GM13976 (cell line): ENCODE measurements at regions not wholly inside any gene's neighbourhood (a gene's known extent, or its start where the extent isn't known, plus 50 kb on each side); places are given as distances from the start of the nearest gene placed in this dataset.

Experiments
- DNase-seq: peaks from one replicate; pipeline ENCODE4 v3.0.0; 2012; ENCODE audit warnings: low spot score
- in situ Hi-C: fragments of 300-500 bp; cut with MboI; formaldehyde crosslinking; loops from one replicate; pipeline ENCODE4 v1.12.0; 2022; ENCODE audit warnings: low sequenced_read_pairs, mixed read lengths, inconsistent platforms; ENCODE audit not compliant: unreplicated experiment
- TF ChIP-seq, protein P1 (sequence below): IDR thresholded peaks from 2 replicates; pipeline ENCODE4 v1.5.1; 2012; ENCODE audit warnings: borderline replicate concordance, mild to moderate bottlenecking; ENCODE audit not compliant: insufficient read depth; ENCODE audit errors: extremely low read depth, missing control alignments, control extremely low read depth

DNA sequence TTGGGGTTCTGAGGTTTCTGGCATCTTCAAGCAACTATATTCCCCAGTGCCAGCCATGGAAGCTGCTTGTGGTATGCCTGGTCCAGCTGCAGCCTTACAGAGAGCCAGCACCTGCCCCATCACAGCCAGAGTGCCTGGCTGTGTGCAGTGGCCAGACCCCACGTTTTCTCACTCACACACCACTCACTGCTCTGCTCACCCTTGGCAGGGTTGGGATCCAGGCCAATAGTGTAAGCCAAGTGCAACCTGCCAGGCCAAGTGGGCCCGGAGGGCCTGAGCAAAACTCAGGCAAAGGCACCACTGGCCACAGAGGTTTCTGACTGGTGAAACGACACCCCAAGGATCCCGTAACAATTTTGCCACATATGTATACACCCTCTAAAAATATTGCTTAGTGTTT lies 67.9 kb upstream of the EYA4 start:
- DNase-seq: no peak
- in situ Hi-C loops: no loop called here
- TF ChIP-seq, protein P1, sequence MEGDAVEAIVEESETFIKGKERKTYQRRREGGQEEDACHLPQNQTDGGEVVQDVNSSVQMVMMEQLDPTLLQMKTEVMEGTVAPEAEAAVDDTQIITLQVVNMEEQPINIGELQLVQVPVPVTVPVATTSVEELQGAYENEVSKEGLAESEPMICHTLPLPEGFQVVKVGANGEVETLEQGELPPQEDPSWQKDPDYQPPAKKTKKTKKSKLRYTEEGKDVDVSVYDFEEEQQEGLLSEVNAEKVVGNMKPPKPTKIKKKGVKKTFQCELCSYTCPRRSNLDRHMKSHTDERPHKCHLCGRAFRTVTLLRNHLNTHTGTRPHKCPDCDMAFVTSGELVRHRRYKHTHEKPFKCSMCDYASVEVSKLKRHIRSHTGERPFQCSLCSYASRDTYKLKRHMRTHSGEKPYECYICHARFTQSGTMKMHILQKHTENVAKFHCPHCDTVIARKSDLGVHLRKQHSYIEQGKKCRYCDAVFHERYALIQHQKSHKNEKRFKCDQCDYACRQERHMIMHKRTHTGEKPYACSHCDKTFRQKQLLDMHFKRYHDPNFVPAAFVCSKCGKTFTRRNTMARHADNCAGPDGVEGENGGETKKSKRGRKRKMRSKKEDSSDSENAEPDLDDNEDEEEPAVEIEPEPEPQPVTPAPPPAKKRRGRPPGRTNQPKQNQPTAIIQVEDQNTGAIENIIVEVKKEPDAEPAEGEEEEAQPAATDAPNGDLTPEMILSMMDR: no peak

DNA sequence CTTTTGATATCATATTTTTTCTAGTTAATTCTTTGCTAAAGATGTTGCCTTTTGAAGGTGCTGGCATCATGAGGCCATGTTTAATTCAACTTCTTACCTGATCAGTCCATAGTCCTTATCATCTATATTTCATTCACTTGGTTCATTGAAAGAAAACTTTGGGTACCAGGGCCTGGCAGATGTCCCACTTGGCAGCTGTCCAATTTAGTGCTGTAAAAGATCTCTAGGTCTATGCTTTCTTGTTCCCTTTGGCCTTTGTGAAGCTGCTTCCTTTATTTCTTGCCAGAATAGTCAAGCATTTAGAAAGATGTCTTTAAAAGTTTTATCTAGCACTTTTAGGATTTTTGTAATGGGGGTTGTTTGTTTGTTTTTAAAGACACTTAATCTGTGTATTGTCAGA lies 61.7 kb upstream of the EYA4 start:
- in situ Hi-C loops: loop anchor here (25.0 kb wide), 1 partner anchor 333 kb away; no protein-coding TSS in a partner anchor
- TF ChIP-seq, protein P1: no peak
- DNase-seq: no peak

DNA sequence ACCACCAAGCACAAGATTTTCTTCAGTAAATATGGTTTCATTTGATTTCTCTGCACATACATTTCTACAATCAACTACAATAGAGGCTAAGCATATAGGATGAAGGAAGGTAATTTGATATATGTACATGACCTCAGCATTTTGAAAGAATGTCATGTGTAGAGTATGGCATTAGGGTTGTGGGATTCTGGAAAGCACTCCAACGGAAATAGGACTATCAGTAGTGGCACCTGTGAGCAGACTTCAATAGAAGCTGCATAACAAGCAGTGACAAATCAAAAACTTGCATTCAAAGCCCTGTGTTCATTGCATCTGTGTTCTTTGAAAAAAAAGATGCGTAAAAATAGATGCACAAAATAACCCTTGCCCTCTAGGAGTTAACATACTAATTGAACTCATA lies 57.5 kb upstream of the EYA4 start:
- TF ChIP-seq, protein P1: no peak
- in situ Hi-C loops: loop anchor here (25.0 kb wide), 1 partner anchor 329 kb away; no protein-coding TSS in a partner anchor
- no peak for DNase-seq

DNA sequence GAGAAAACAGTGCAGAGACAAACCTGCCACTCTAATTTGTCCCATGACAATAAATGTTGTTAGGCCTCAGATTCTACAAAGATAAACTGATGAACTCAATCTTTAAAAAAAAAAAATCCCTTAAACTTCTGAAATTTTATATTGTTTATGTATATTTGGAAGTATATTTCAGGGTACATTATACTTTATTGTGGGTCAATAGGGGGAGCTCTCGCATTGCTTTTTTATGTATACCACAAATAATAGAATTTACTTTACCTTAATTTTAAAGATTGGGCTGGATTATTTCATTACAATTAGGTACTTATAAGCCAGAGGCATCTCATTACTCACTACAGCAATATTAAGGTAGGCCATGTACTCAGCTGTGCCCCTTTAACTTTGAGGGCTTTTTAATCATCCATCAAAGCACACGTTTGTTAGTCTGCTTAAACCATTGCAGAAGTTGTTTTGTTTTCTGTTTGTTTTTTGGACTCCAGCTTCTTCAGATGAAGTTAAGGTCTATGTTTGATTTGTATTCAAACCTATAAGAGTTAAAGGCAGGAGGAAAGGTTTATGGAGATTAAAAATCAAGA lies 56.3 kb upstream of the EYA4 start:
- in situ Hi-C loops: loop anchor here (25.0 kb wide), 1 partner anchor 327 kb away; no protein-coding TSS in a partner anchor
- no peak for DNase-seq
- TF ChIP-seq, protein P1: no peak

DNA sequence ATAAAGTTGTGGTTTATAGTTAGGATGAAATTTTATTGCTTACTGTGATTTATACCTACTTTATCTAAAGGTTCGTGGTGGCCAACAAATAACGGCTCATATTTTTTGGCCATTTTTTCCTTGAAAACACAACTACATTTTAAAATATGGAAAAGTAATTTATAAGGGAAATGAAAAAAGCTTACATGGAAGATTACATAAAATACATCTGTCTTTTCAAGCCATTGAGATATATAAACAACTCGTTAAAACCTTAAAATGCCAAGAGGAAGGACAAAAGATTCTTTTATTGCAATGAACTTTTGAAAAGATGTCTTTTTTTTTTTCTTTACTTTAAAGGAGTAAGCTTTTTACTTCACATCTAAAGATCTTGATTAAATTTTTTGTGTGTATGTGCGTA lies 55.4 kb upstream of the EYA4 start:
- in situ Hi-C loops: loop anchor here (25.0 kb wide), 1 partner anchor 327 kb away; no protein-coding TSS in a partner anchor
- TF ChIP-seq, protein P1: no peak
- no peak for DNase-seq

DNA sequence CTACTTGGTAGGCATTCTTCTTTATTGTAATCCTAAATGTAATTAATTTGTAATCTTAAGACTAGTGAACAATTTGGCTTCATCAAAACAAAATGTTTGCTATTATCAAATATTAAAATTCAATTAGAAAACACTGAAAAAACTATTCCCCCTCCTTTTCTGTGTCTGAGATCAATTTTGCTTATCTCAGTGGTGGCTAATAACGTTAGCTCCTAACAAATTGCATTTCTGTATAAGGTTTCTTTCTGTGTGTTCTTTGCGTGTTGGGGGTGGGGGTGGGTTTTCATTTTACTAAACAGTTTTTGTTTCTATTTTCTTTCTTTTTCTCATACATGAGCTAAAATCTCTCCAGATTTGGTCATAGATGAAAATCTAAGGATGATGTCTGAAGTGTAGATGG lies 54.0 kb upstream of the EYA4 start:
- DNase-seq: no peak
- TF ChIP-seq, protein P1: no peak
- in situ Hi-C loops: loop anchor here (25.0 kb wide), 1 partner anchor 325 kb away; no protein-coding TSS in a partner anchor
